HUES64 (cell line): ENCODE measurements at regions not wholly inside any gene's neighbourhood (a gene's known extent, or its start where the extent isn't known, plus 50 kb on each side); places are given as distances from the start of the nearest gene placed in this dataset.
"Not testable (repeated sequence)": the region's sequence is repeated elsewhere in the genome, so short reads cannot be mapped to it uniquely, and the experiment has no call there.

Source experiments
- H3K27ac ChIP-seq: 2 replicates; pipeline ENCODE4 v1.7.0; 2013; ENCODE audit warnings: low read depth, low read length, inconsistent platforms
- H3K27me3 ChIP-seq: 2 replicates; pipeline ENCODE4 v1.6.1; 2013; ENCODE audit warnings: mild to moderate bottlenecking, low read length; ENCODE audit not compliant: insufficient read depth
- H3K36me3 ChIP-seq: 2 replicates; pipeline ENCODE4 v1.6.1; 2013; ENCODE audit warnings: mild to moderate bottlenecking, low read length; ENCODE audit not compliant: insufficient read depth
- H3K4me1 ChIP-seq: 2 replicates; pipeline ENCODE4 v1.6.1; 2013; ENCODE audit warnings: mild to moderate bottlenecking, low read length, moderate library complexity; ENCODE audit not compliant: insufficient read depth
- H3K4me3 ChIP-seq: 2 replicates; pipeline ENCODE4 v1.5.1; 2013; ENCODE audit warnings: mild to moderate bottlenecking, low read length, moderate library complexity
- H3K9ac ChIP-seq: 2 replicates; pipeline ENCODE4 v1.6.1; 2013; ENCODE audit warnings: mild to moderate bottlenecking, low read depth, low read length
- H3K9me3 ChIP-seq: 2 replicates; pipeline ENCODE4 v1.6.1; 2013; ENCODE audit warnings: low read depth, low read length; ENCODE audit not compliant: insufficient read depth
- WGBS: fragments of 150-250, 120-280 bp; methylation state at CpG from one replicate; pipeline ENCODE4 v1.1.7; 2013; ENCODE audit warnings: missing lambda C conversion rate; 5-methylcytosine and 5-hydroxymethylcytosine counted together

DNA sequence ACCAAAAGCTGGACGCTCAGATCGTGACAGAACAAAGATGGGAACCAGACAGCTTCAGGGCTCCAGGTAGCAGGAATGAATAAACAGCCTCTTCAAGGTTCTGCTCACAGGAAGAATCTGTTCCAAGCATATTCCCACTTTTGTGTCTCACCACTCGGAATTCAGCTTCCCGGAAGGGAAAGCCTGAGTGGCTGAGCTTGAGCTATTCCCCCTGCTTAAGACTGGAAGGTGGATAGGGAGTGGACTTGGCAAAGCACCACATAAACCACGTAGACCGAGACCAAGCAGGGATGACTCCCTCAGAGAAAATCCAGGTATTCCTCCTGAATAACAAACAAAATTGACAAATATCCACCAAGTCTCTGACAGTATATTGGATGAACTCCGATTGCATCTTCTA, 180.2 kb upstream of the NR2F2 start:
- Histone ChIP-seq H3K27ac (no peak overlapping the region), H3K9me3 (no peaks in the 10 kb centered on the region), H3K9ac (no peak overlapping the region), H3K4me1 (no peaks in the 10 kb centered on the region), H3K27me3 (no peaks in the 10 kb centered on the region), H3K36me3 (no peaks in the 10 kb centered on the region), H3K4me3 (no peak overlapping the region)
- WGBS: 94% methylated on average over 7 of the region's 7 CpGs

DNA sequence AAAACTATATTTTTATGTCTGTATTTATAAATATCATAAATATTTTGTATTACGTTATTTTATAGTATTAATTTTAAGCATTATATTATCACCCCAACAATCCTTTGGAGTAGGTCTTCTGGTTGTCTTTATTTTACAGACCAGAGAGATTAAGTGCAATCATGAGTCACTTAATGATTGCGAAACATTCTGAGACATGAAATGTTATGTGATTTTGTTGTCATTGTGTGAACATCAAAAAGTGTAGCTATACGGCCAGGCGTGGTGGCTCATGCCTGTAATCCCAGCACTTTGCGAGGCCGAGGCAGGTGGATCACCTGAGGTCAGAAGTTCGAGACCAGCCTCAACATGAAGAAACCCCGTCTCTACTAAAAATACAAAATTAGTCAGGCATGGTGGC, 178.8 kb upstream of the NR2F2 start:
- not testable (repeated sequence) for H3K36me3 ChIP-seq
- 96% methylated on average over 7 of the region's 8 CpGs for WGBS

DNA sequence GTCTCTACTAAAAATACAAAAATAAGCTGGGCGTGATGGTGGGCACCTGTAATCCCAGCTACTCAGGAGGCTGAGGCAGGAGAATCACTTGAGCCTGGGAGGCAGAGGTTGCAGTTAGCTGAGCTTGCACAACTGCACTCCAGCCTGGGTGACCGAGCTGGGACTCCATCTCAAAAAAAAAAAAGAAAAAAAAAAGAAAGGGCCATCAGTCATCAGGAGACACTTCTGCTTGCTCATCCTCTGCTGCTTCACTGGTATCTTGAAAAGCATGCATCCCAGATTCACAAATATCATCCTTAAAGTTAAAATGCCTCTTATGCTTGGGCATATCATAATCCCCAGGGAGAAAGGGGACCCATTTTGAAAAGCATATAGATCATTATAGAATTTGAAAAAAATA, 176.6 kb upstream of the NR2F2 start:
- H3K27ac ChIP-seq: no peak overlapping the region
- no peaks in the 10 kb centered on the region for H3K9me3 ChIP-seq
- 95% methylated on average over 2 of the region's 2 CpGs for WGBS
- H3K4me1 ChIP-seq: no peaks in the 10 kb centered on the region
- no peaks in the 10 kb centered on the region for H3K36me3 ChIP-seq
- no peaks in the 10 kb centered on the region for H3K27me3 ChIP-seq
- no peak overlapping the region for H3K9ac ChIP-seq
- no peak overlapping the region for H3K4me3 ChIP-seq

More for the DNA sequence above, 178.8 kb upstream of the NR2F2 start:
- H3K4me1 ChIP-seq, H3K27me3 ChIP-seq, H3K4me3 ChIP-seq, H3K27ac ChIP-seq, H3K9me3 ChIP-seq, H3K9ac ChIP-seq: not testable (repeated sequence)

DNA sequence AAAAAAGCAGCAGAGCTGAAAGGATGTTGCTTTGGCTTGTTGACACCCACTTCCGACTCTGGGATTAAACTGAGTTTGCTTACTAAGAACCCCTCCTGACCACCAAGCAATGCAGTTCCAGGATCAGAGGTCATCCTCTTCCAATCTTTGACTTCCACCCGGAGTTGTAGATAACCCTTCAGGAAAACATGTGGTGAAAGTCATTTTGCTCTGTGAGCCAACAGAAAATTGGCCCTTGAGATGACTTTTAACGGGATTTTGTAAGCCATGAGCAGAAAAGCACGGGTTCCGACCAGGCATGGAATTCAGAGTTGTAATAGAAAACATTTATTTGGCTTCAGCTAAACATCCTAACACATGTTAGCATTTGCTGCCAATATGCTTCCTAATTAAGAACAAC, 171.6 kb upstream of the NR2F2 start:
- WGBS: 95% methylated on average over 5 of the region's 5 CpGs
- H3K4me3 ChIP-seq: no peak overlapping the region
- no peaks in the 10 kb centered on the region for H3K4me1 ChIP-seq
- H3K27ac ChIP-seq: no peak overlapping the region
- H3K36me3 ChIP-seq: no peaks in the 10 kb centered on the region
- H3K27me3 ChIP-seq: no peaks in the 10 kb centered on the region
- H3K9me3 ChIP-seq: no peaks in the 10 kb centered on the region
- no peak overlapping the region for H3K9ac ChIP-seq

DNA sequence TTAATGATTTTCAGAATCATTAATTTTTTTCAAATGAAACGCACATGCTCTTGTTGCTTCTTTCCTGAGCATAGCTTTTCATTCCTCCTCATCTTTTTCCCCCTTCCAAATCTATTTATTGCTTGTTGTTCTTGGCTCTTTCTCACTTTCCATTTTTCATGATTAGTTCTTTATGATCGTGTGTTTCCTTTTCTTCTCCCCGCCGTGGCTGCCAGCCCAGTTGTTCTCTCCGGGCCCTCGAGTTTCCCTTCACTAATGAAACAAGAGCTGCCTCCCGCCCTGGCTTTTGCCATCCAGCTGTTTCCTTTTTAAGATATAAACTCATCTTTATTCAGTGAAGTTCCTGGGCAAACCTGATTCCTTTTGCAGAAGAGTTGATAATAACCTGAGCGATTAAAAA, 170.2 kb upstream of the NR2F2 start:
- Histone ChIP-seq H3K9me3 (no peaks in the 10 kb centered on the region), H3K27ac (no peak overlapping the region), H3K36me3 (no peaks in the 10 kb centered on the region), H3K27me3 (no peaks in the 10 kb centered on the region), H3K4me1 (peaks cover 7% of the 10 kb centered on the region), H3K9ac (no peak overlapping the region), H3K4me3 (no peak overlapping the region)
- 94% methylated on average over 7 of the region's 8 CpGs for WGBS

DNA sequence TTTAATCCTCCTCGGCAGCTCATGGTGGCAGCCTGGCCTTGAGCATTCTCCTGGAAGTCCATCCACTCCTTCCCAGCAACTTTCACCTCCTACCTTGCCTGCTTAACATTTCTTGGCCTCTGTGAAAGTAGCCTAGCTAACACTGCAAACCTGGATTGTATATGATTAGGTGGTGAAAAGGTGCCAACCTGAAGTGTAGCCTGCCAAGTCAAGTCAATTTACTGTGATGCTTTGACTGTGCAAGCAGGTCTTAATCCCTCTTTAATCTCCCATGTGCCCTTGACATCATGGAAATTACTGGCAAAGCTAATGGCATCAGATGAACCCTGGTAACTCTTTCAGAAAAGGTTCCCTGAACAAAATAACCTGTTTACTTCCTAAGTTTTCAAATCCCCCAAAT, 169.7 kb upstream of the NR2F2 start:
- 85% methylated on average over 1 of the region's 1 CpG for WGBS
- Histone ChIP-seq H3K36me3 (no peaks in the 10 kb centered on the region), H3K9me3 (no peaks in the 10 kb centered on the region)

DNA sequence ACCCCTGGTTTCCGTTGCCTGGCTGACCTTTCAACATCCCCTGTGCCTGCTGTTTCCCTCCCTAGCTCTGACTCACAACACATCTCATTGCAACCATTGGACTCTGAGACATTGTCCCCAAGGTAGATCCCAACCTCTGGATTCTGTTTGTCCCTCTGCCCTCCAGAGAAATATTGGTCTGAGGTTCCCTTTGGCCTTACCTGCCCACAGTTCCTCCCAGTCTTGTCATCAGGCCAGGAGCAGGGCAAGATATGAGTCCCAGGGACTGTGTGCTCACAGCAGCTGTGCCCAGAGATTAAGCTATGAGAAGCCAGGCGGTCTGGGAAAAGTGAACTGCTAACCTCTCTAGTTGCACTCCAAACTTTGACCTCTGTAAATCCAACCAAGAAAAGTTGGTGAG, 168.2 kb upstream of the NR2F2 start:
- 90% methylated on average over 2 of the region's 2 CpGs for WGBS
- H3K9ac ChIP-seq: no peak overlapping the region
- H3K4me3 ChIP-seq: no peak overlapping the region
- H3K9me3 ChIP-seq: no peaks in the 10 kb centered on the region
- no peaks in the 10 kb centered on the region for H3K36me3 ChIP-seq
- H3K27ac ChIP-seq: no peak overlapping the region
- H3K4me1 ChIP-seq: peaks cover 28% of the 10 kb centered on the region
- no peaks in the 10 kb centered on the region for H3K27me3 ChIP-seq

More for the DNA sequence above, 169.7 kb upstream of the NR2F2 start:
- no peaks in the 10 kb centered on the region for H3K27me3 ChIP-seq
- peaks cover 13% of the 10 kb centered on the region for H3K4me1 ChIP-seq
- no peak overlapping the region for H3K4me3 ChIP-seq
- no peak overlapping the region for H3K27ac ChIP-seq
- H3K9ac ChIP-seq: no peak overlapping the region

DNA sequence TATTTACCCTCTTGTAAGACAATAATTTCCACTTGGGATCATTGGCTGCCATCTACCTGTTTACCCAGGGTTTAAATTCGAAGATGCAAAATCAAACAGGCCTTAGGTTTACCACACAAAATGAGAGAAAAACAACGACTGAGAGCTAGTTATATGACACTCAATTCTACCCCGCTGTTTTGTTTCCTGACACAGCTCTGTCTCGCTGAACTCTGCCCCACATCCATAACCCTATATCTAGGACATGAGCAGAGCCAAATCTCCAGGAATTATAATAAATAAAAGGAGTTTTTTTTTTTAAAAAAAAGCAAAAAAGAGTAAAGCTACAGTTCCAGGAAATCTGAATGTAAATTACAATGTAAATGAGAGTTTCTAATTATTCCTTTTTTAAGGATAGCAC, 165.4 kb upstream of the NR2F2 start:
- no peaks in the 10 kb centered on the region for H3K27me3 ChIP-seq
- peaks cover 31% of the 10 kb centered on the region for H3K4me1 ChIP-seq
- no peaks in the 10 kb centered on the region for H3K36me3 ChIP-seq
- 83% methylated on average over 4 of the region's 4 CpGs for WGBS
- no peak overlapping the region for H3K4me3 ChIP-seq
- peaks cover 8% of the 10 kb centered on the region; the same call in 1 of the 2 replicates for H3K9me3 ChIP-seq
- no peak overlapping the region for H3K27ac ChIP-seq
- H3K9ac ChIP-seq: no peak overlapping the region

DNA sequence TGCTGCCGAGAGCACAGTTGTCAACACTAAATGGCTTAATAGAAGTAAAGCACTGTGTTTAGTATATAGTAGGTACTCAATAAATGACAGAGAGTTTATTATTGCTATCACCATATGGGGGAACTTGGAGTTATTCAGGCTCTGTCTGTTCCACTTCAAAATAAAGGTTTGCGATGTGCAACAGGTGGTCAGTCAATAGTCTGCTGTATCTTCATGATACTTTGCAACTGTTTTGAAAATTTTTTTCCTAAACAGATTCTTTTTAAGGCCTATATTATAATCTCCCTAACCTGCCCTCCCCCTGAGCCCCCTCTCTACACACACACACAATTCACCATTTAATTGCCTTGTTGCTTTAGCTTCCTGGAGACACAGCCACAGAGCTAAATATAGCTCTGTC, 164.7 kb upstream of the NR2F2 start:
- peaks cover 8% of the 10 kb centered on the region; the same call in 1 of the 2 replicates for H3K9me3 ChIP-seq
- no peak overlapping the region for H3K9ac ChIP-seq
- H3K4me3 ChIP-seq: no peak overlapping the region
- peaks cover 34% of the 10 kb centered on the region for H3K4me1 ChIP-seq
- no peaks in the 10 kb centered on the region for H3K36me3 ChIP-seq
- H3K27me3 ChIP-seq: no peaks in the 10 kb centered on the region
- H3K27ac ChIP-seq: no peak overlapping the region
- WGBS: 95% methylated on average over 2 of the region's 2 CpGs

DNA sequence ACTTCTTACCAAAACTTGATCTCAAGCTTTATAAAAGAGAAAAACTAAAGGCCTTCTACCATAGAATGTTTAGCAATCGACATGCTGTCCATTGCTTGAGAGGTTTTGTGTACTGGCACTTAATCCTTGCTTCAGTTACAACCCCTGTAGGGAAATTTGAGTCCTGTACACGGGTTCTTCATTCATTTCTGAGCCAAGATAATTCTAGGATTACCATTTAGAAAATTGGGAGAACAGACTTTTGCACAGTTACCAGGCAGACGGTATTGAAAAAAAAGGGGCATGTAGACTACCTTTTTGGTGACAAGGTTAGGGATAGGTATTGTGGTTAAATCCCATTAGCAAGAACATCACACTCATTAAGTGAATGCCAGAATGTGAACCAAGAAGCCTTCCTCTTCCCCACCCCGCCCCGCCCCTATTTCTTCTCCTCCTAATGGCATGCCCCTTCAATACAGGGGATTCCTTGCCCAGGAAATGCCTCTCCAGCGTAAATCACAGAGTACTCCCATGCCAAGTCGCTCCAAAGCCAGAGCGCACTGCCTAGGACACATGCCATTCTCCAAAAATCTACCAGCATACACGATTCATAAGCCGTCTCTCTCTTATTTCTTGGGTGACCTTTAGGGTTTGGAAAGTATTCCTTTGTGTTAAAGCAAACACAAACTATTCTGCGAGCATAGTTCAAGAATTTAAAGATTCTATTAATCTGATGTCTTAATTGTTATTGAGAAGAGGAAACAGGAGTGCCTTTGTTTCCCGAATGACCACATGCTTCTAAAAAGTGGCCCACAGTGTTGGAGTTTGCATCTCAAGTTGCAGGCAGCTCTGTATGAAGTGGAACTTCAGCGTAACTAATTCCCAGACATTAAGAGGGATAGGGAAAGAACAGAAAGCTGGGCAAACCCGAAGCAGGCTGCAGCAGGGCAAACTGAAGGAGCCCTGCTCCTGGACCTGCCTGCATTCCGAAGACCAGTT, 164.0 kb upstream of the NR2F2 start:
- Histone ChIP-seq H3K4me3 (no peak overlapping the region), H3K27me3 (no peaks in the 10 kb centered on the region), H3K36me3 (no peaks in the 10 kb centered on the region), H3K9ac (0 out of 2 replicates have a peak overlapping the region, but pooled peaks have one; percentile 5), H3K27ac (no peak overlapping the region), H3K9me3 (peaks cover 8% of the 10 kb centered on the region; the same call in 1 of the 2 replicates), H3K4me1 (peaks cover 41% of the 10 kb centered on the region)
- WGBS: 69% methylated on average over 14 of the region's 15 CpGs

DNA sequence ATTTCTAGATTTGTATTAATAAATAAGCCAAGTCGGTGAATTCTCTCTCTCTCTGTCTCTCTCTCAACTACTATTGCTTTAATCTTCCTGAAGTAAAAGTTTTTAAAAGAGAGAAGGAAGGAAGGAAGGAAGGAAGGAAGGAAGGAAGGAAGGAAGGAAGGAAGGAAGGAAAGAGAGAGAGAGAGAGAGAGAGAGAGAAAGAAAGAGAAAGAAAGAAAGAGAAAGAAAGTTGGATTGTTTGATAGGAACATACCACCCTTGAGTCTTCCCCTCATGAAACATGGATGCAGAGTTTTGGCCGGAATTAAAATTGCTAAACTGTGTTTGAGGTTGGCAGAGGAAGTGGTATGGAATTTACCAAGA, 159.9 kb upstream of the NR2F2 start:
- 75% methylated on average over 1 of the region's 2 CpGs for WGBS
- not testable (repeated sequence) for H3K9ac ChIP-seq

More for the DNA sequence above, 159.9 kb upstream of the NR2F2 start:
- H3K4me3 ChIP-seq, H3K27me3 ChIP-seq, H3K27ac ChIP-seq, H3K9me3 ChIP-seq, H3K36me3 ChIP-seq: not testable (repeated sequence)
- peaks cover 46% of the 10 kb centered on the region for H3K4me1 ChIP-seq
